NCI-H2081 (cell line): ENCODE measurements at regions not wholly inside any gene's neighbourhood (a gene's known extent, or its start where the extent isn't known, plus 50 kb on each side); places are given as distances from the start of the nearest gene placed in this dataset.

Experiments
- DNase-seq, 2 experiments: peaks; one replicate each; lab custom pipeline; 2025; lab: John Stamatoyannopoulos, UW

GRCh38 chr5:29950416-29951145 is 1242.9 kb upstream of the CDH6 start:
- DNase-seq, result peak in 1 of 2 experiments; percentile 10

DNA sequence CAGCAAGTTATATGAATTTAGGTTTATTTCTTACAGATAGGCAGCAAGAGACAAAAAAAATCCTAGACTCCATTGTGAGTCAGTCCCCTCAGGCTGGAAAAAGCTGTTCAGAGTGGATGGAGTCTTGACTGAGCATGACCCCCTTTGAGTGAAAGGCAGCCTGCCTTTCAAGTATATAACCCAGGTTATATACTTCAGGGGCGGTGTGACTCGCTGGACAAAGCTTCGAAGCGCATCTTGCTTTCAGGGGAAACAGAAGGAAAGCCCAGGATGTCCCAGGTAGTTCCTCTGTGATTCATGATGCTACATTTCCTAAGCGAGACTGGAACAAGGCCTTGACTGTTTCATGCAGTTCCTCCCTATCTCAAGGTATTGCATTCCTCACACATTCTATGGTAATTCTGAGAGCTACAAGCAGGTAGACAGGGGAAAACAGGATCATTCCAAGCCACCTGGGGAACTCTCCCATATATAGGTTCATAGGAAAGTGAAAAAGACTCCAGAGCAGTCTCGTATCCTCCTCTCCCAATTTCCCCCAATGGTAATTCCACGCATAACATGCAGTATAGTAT is 1244.1 kb upstream of the CDH6 start:
- no peak for DNase-seq

GRCh38 chr5:29944327-29944726 is 1249.2 kb upstream of the CDH6 start:
- no peak for DNase-seq

DNA sequence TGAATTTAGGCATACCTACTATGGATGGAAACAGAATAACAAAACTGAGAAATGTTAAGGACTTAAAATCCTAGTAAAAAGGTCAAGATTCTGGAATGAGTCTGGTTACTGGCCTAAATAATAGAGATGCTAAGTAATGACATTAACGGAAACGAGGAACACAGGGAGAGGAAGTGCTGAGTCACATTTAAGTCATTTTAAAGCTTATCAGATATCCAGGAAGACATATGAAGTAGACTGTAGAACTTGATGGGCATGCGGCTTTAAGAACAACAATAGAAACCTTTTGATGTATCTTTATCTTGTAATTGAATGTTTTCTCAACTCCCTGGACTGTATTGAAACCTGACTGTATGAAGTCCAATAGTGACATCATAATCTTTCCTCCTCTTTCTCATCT is 1251.4 kb upstream of the CDH6 start:
- DNase-seq, result no peak

- DNase-seq, result no peak
Measured at GRCh38 chr5:29939988-29940387, 1253.5 kb upstream of the CDH6 start.

DNA sequence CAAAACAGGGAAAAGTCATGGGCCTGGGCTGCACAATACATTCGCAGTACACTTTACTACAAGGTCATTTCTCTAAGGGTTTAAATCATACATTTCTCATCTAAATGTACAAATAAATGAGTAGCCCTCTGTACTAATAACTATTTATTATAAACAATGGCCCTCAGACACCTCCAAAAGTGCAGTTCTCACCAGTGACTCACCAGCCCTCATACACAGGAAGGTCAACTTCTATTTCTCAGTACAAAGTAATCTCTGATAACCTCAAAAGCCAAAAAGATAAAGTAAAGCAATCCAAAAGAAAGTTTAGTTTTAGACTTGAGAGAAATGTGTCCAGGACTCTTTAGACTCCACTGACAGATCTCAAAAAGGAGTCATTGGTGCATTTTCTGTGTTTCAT is 1258.1 kb upstream of the CDH6 start:
- DNase-seq, result no peak

GRCh38 chr5:29930316-29930715 is 1263.2 kb upstream of the CDH6 start:
- no peak for DNase-seq

DNA sequence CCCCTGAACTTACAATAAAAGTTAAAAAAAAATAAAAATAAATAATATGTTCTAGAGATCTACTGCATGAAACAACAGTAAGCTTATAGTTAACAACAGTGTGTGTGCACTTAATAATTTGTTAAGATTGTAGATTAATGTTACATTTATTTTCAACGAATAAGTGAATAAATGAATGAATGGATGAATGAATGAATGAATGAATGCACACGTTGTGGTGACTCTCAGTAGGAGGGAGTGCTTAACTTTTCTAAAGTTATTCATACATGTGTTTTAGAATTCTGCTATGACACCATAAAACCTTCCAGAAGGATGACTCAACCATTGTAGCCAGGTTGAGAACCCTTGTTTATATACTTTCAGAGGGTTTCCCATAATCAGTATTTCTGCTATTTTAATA is 1269.4 kb upstream of the CDH6 start:
- DNase-seq, result no peak

GRCh38 chr5:29905626-29906353 is 1287.7 kb upstream of the CDH6 start:
- DNase-seq, result no peak

- DNase-seq, result no peak
Measured at GRCh38 chr5:29902859-29903258, 1290.6 kb upstream of the CDH6 start.

- DNase-seq, result peak in 1 of 2 experiments; percentile 24
Measured at GRCh38 chr5:29899583-29899982, 1293.9 kb upstream of the CDH6 start.

- DNase-seq, result no peak
Measured at GRCh38 chr5:29897916-29898315, 1295.6 kb upstream of the CDH6 start.

GRCh38 chr5:29896646-29897045 is 1296.8 kb upstream of the CDH6 start:
- no peak for DNase-seq

DNA sequence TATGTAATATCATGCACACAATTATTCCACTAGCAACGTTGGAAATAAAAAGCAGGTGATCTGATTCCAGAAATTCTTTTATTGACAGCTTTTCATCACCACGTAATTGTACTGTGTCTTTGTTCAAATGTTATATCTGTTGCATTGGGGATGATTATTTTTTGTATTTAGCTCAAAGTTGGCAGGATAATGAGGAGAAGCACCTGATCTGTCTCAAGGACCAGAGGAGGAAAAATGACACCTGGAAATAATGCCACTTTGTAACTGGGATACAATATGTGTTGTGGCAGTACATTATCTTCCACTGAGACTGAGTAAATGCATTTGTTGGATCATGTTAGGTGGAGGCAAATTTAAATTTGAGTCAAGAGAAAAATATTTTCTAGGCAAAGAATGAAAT is 1298.8 kb upstream of the CDH6 start:
- no peak for DNase-seq

GRCh38 chr5:29889051-29889450 is 1304.4 kb upstream of the CDH6 start:
- DNase-seq, result no peak

DNA sequence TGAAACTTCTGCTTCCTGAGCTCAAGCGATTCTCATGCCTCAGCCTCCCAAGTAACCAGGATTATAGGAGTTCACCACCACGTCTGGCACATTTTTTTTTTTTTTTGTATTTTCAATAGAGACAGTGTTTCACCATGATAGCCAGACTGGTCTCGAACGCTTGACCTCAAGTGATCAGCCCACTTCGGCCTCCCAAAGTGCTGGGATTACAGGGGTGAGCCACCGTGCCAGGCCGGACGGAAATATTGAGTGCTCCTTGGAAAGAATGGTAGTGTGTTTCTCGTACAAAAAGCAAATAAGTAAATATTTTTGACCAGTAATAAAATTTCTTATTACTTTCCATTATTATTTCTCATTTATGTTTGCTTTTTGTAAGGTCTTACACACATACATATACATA is 1307.9 kb upstream of the CDH6 start:
- DNase-seq, result no peak

- no peak for DNase-seq
Measured at GRCh38 chr5:29882036-29882435, 1311.5 kb upstream of the CDH6 start.

DNA sequence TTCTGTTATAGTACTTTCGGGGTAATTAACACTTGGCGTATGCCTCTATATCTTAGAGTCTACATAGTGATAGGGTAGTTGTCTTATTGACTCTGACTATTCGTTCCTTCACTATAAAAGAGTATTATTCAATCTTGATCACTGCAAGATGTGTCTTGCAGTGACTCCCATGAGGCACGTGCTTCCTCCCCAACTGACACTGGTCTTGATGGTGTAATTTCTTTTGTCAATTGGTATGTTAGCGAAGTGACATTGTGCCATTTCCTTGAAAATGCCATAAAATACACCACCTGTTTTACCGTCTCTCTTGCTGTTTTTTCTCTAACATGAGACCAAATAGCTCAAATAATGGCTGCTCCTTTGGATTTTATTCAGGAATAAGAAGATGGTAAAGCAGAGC is 1314.1 kb upstream of the CDH6 start:
- DNase-seq, result no peak

GRCh38 chr5:29878599-29878998 is 1314.9 kb upstream of the CDH6 start:
- DNase-seq, result no peak

DNA sequence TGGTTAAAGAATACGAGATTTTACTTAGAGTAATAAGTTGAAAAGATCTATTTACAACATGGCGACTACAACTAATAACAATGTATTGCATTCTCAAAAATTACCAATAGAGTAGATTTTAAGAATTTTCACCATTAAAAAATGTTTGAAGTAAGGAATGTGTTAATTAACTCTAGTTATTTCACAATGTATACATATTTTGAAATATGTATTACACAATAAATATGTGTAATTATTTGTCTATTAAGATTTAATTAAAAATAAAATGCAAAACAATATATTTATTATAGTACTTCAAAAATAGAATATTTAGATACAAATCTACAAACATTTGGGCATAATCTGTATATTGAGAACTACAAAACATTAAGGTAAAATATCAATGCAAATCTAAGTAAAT is 1326.3 kb upstream of the CDH6 start:
- DNase-seq, result no peak

- DNase-seq, result no peak
Measured at GRCh38 chr5:29853711-29854220, 1339.7 kb upstream of the CDH6 start.

DNA sequence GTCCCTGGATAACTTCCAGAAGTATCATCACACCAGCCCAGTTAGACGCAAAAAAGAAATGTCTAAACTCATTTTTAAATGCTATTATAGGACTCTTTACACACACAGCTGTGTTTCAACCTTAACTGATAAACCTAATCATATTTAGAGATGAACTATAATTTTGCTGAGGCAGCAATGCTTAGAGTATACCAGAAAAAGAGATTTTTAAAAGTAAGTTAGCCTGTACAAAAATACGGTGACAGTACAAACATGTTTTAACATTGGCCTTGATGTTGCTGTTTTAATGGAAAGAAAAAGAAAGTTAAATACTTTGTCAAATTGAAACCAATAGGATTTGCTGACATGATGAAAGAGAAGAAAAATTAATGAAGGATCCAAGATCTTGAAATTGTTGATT is 1341.2 kb upstream of the CDH6 start:
- DNase-seq, result no peak

- DNase-seq, result no peak
Measured at GRCh38 chr5:29845206-29845605, 1348.3 kb upstream of the CDH6 start.
